ENCODE measurements at regions not wholly inside any gene's neighbourhood (a gene's known extent, or its start where the extent isn't known, plus 50 kb on each side); places are given as distances from the start of the nearest gene placed in this dataset.

- DNase-seq = no peak
Observed at GRCh38 chr10:62633976-62634375, 170.5 kb upstream of the ADO start.

- no peak for DNase-seq
Observed at GRCh38 chr10:62634576-62634975, 169.9 kb upstream of the ADO start.

GRCh38 chr10:62635127-62635526, 169.4 kb upstream of the ADO start:
- no peak for DNase-seq

- DNase-seq = peak; percentile 27
Observed at GRCh38 chr10:62636825-62637248, 167.7 kb upstream of the ADO start.

GRCh38 chr10:62637249-62638061, 167.1 kb upstream of the ADO start:
- peak; percentile 76 for DNase-seq

- DNase-seq = peak; percentile 49
Observed at GRCh38 chr10:62638062-62638477, 166.4 kb upstream of the ADO start.

GRCh38 chr10:62639144-62639543, 165.4 kb upstream of the ADO start:
- no peak for DNase-seq

- no peak for DNase-seq
Observed at GRCh38 chr10:62640411-62640810, 164.1 kb upstream of the ADO start.

GRCh38 chr10:62643606-62644587, 160.6 kb upstream of the ADO start:
- no peak for DNase-seq

- no peak for DNase-seq
Observed at GRCh38 chr10:62647375-62648092, 157.0 kb upstream of the ADO start.

GRCh38 chr10:62648921-62649320, 155.6 kb upstream of the ADO start:
- DNase-seq = no peak

GRCh38 chr10:62650411-62650810, 154.1 kb upstream of the ADO start:
- DNase-seq = no peak

GRCh38 chr10:62651341-62651740, 153.2 kb upstream of the ADO start:
- DNase-seq = no peak

GRCh38 chr10:62652114-62652513, 152.4 kb upstream of the ADO start:
- no peak for DNase-seq

- no peak for DNase-seq
Observed at GRCh38 chr10:62652564-62652963, 152.0 kb upstream of the ADO start.

GRCh38 chr10:62653254-62653653, 151.3 kb upstream of the ADO start:
- no peak for DNase-seq

- no peak for DNase-seq
Observed at GRCh38 chr10:62654966-62655336, 149.6 kb upstream of the ADO start.

- no peak for DNase-seq
Observed at GRCh38 chr10:62655337-62655994, 149.1 kb upstream of the ADO start.

GRCh38 chr10:62657244-62657835, 147.2 kb upstream of the ADO start:
- DNase-seq = no peak

GRCh38 chr10:62658516-62658915, 146.0 kb upstream of the ADO start:
- DNase-seq = no peak

- no peak for DNase-seq
Observed at GRCh38 chr10:62661143-62661542, 143.4 kb upstream of the ADO start.

GRCh38 chr10:62662486-62662885, 142.0 kb upstream of the ADO start:
- DNase-seq = no peak
